ENCODE measurements at regions not wholly inside any gene's neighbourhood (a gene's known extent, or its start where the extent isn't known, plus 50 kb on each side); places are given as distances from the start of the nearest gene placed in this dataset.

DNA sequence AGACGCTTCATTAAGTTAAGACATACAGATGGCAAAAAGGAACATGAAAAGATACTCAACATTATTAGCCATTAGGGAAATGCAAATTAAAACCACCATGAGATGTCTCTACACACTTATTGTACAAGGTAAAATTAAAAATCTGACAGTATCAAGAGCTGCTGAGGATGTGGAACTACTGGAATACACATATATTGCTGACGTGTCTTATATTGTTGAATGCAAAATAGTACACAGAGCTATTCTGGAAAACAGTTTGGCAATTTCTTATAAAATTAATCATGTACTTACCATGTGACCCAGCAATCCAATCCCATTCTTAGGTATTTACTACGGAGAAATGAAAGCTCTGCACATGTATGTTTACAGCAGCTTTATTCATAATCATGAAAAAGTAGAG lies 742.5 kb downstream of the TBC1D22A start:
- no peak overlapping the region for H3K27ac ChIP-seq (ENCODE audit: low read depth, low read length)
- CTCF ChIA-PET, result no interaction called here
- H3K4me1 ChIP-seq (ENCODE audit: control insufficient read depth in 1 of 2, insufficient read depth in 2 of 2, low read length in 2 of 2), result no peaks in the 10 kb centered on the region
- RAD21 ChIA-PET (ENCODE audit: low non-redundant PET in 1 of 2, low total read pairs in 2 of 2, uncharacterized antibody in 2 of 2, unreplicated experiment in 2 of 2), result no interaction called here
- no peak overlapping the region for H3K4me3 ChIP-seq (replicated peaks in 1 of 2; ENCODE audit: low read depth in 1 of 2, low read length in 2 of 2)
- H4K20me1 ChIP-seq (ENCODE audit: insufficient read depth), result no peaks in the 10 kb centered on the region
- no peak overlapping the region for H3K4me2 ChIP-seq (ENCODE audit: low read length)
- H3K9me2 ChIP-seq (ENCODE audit: insufficient read depth), result no peaks in the 10 kb centered on the region
- peaks cover 0 to 9% of the 10 kb centered on the region in 2 experiments; a peak in 1 of 4 replicates for H3K9me3 ChIP-seq (ENCODE audit: control insufficient read depth in 1 of 2, insufficient read depth in 1 of 2, low read depth in 1 of 2, low read length in 2 of 2)
- no peaks in the 10 kb centered on the region for H3K79me2 ChIP-seq (ENCODE audit: insufficient read depth, low read length)
- intact Hi-C loops (cut with micrococcal nuclease), result no loop called here
- ATAC-seq (no peak), DNase-seq (ENCODE audit: low read depth, low spot score) (no peak)
- H3K36me3 ChIP-seq (ENCODE audit: control insufficient read depth in 1 of 2, insufficient read depth in 2 of 2, low read length in 2 of 2), result no peaks in the 10 kb centered on the region
- POLR2A ChIA-PET, result no interaction called here
- no peak overlapping the region for H3K9ac ChIP-seq (ENCODE audit: low read length)
- H3K27me3 ChIP-seq (ENCODE audit: insufficient read depth, low read length), result no peaks in the 10 kb centered on the region
- no peak overlapping the region for H2AFZ ChIP-seq (ENCODE audit: low read depth, low read length, poor library complexity, severe bottlenecking)
- TF ChIP-seq ZFX (IDR thresholded peaks at IDR 0.05) (no peak), CBX3 (IDR thresholded peaks at IDR 0.05; ENCODE audit: low read depth) (no peak), MAX (IDR thresholded peaks at IDR 0.05) (no peak), EGR1 (IDR thresholded peaks at IDR 0.05; ENCODE audit: low read depth) (no peak), EZH2 (IDR thresholded peaks at IDR 0.05) (no peak), POLR2AphosphoS5 (IDR thresholded peaks at IDR 0.05; ENCODE audit: low read depth, low read length) (no peak), ZNF274 (IDR thresholded peaks at IDR 0.05; ENCODE audit: low read depth, low read length) (no peak), ZBTB33 (IDR thresholded peaks at IDR 0.05; ENCODE audit: extremely low read depth, insufficient replicate concordance, low read length) (no peak), SP1 (IDR thresholded peaks at IDR 0.05; ENCODE audit: low read depth) (no peak), ELF1 (IDR thresholded peaks at IDR 0.05; ENCODE audit: borderline replicate concordance, low read depth) (no peak), REST (IDR thresholded peaks at IDR 0.05; ENCODE audit: low read depth) (no peak), SRF (IDR thresholded peaks at IDR 0.05; ENCODE audit: low read depth) (no peak)
- TF ChIP-seq, protein P1, sequence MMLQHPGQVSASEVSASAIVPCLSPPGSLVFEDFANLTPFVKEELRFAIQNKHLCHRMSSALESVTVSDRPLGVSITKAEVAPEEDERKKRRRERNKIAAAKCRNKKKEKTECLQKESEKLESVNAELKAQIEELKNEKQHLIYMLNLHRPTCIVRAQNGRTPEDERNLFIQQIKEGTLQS (IDR thresholded peaks at IDR 0.05), result no peak
- no TSS peak for BruUV-seq (replicated peaks)
